ENCODE measurements at regions not wholly inside any gene's neighbourhood (a gene's known extent, or its start where the extent isn't known, plus 50 kb on each side); places are given as distances from the start of the nearest gene placed in this dataset.

GRCh38 chr4:185885604-185886003, 73.6 kb upstream of the SORBS2 start:
- peaks cover 0 to 3% (median 1%) of the 10 kb centered on the region in 4 experiments for H3K27me3 ChIP-seq (replicated peaks in 1 of 4; ENCODE audit: control extremely low read depth in 1 of 4, control insufficient read depth in 3 of 4, insufficient read depth in 4 of 4, low read length in 3 of 4)
- no peaks in the 10 kb centered on the region for H3K4me1 ChIP-seq (ENCODE audit: control insufficient read depth in 2 of 2, insufficient read depth in 2 of 2, low read length in 2 of 2)
- no peak overlapping the region for H3K4me3 ChIP-seq (ENCODE audit: control extremely low read depth in 1 of 5, extremely low read depth in 1 of 5, insufficient read depth in 1 of 5, low read depth in 2 of 5, low read length in 4 of 5)
- WGBS (ENCODE audit: insufficient coverage): 93% methylated on average over 2 of the region's 6 CpGs
- Mint-ChIP-seq H3K27me3 (peaks cover 10% of the 10 kb centered on the region), H3K4me1 (peaks cover 3% of the 10 kb centered on the region), H3K4me3 (no peak overlapping the region), H3K27ac (no peak overlapping the region), H3K9me3 (ENCODE audit: insufficient read depth) (peaks cover 2% of the 10 kb centered on the region)
- TF ChIP-seq EZH2 (IDR thresholded peaks at IDR 0.05; ENCODE audit: borderline replicate concordance, insufficient read depth, low read depth, low read length, poor library complexity, severe bottlenecking): no peak
- no peak for TF ChIP-seq CTCF (IDR thresholded peaks at IDR 0.05)
- peaks cover 0 to 9% (median 3%) of the 10 kb centered on the region in 3 donors for H3K9me3 ChIP-seq (ENCODE audit: control extremely low read depth in 1 of 3, control insufficient read depth in 2 of 3, insufficient read depth in 1 of 3, low read length in 2 of 3)
- H3K27ac ChIP-seq (ENCODE audit: low read length in 2 of 2): no peak overlapping the region
- no peak overlapping the region for H3K4me2 ChIP-seq (replicated peaks; ENCODE audit: low read depth, low read length, poor library complexity, severe bottlenecking)
- H3K36me3 ChIP-seq (replicated peaks in 1 of 2; ENCODE audit: control extremely low read depth in 1 of 2, control insufficient read depth in 1 of 2, extremely low read depth in 1 of 2, insufficient read depth in 2 of 2, low read length in 1 of 2): no peaks in the 10 kb centered on the region
- no peaks in the 10 kb centered on the region for H3K79me2 ChIP-seq (ENCODE audit: control insufficient read depth, insufficient read depth, low read length)
- no peak overlapping the region for H2AFZ ChIP-seq (ENCODE audit: insufficient read depth, low read depth, low read length, poor library complexity, severe bottlenecking)
- intact Hi-C loops (cut with micrococcal nuclease): no loop called here
- DNase-seq: no peak
- H4K20me1 ChIP-seq (ENCODE audit: control insufficient read depth, insufficient read depth, low read length, poor library complexity, severe bottlenecking): no peaks in the 10 kb centered on the region
- CTCF ChIA-PET: no interaction called here
- POLR2A ChIA-PET: no interaction called here
- H3K9ac ChIP-seq (ENCODE audit: low read length): no peak overlapping the region
- ATAC-seq (ENCODE audit: low read depth): no peak

- ChIA-PET CTCF (no interaction called here), POLR2A (no interaction called here)
- H3K9me3 ChIP-seq (ENCODE audit: control extremely low read depth in 1 of 3, control insufficient read depth in 2 of 3, insufficient read depth in 1 of 3, low read length in 2 of 3): peaks cover 0 to 9% (median 3%) of the 10 kb centered on the region in 3 donors
- DNase-seq (no peak), ATAC-seq (ENCODE audit: low read depth) (no peak)
- no peaks in the 10 kb centered on the region for H3K79me2 ChIP-seq (ENCODE audit: control insufficient read depth, insufficient read depth, low read length)
- H3K4me1 ChIP-seq (ENCODE audit: control insufficient read depth in 2 of 2, insufficient read depth in 2 of 2, low read length in 2 of 2): no peaks in the 10 kb centered on the region
- no peak overlapping the region for H3K27ac ChIP-seq (ENCODE audit: low read length in 2 of 2)
- peaks cover 2% of the 10 kb centered on the region for H3K9me3 Mint-ChIP-seq (ENCODE audit: insufficient read depth)
- no peak for TF ChIP-seq EZH2 (IDR thresholded peaks at IDR 0.05; ENCODE audit: borderline replicate concordance, insufficient read depth, low read depth, low read length, poor library complexity, severe bottlenecking)
- no peak for TF ChIP-seq CTCF (IDR thresholded peaks at IDR 0.05)
- H2AFZ ChIP-seq (ENCODE audit: insufficient read depth, low read depth, low read length, poor library complexity, severe bottlenecking): peak overlapping the region; percentile 30
- no peaks in the 10 kb centered on the region for H4K20me1 ChIP-seq (ENCODE audit: control insufficient read depth, insufficient read depth, low read length, poor library complexity, severe bottlenecking)
- H3K4me3 Mint-ChIP-seq: no peak overlapping the region
- peaks cover 3% of the 10 kb centered on the region for H3K4me1 Mint-ChIP-seq
- no peak overlapping the region for H3K4me3 ChIP-seq (ENCODE audit: control extremely low read depth in 1 of 5, extremely low read depth in 1 of 5, insufficient read depth in 1 of 5, low read depth in 2 of 5, low read length in 4 of 5)
- peaks cover 11% of the 10 kb centered on the region for H3K27me3 Mint-ChIP-seq
- intact Hi-C loops (cut with micrococcal nuclease): no loop called here
- peaks cover 0 to 3% (median 1%) of the 10 kb centered on the region in 4 experiments for H3K27me3 ChIP-seq (replicated peaks in 1 of 4; ENCODE audit: control extremely low read depth in 1 of 4, control insufficient read depth in 3 of 4, insufficient read depth in 4 of 4, low read length in 3 of 4)
- H3K27ac Mint-ChIP-seq: no peak overlapping the region
- no peaks in the 10 kb centered on the region for H3K36me3 ChIP-seq (replicated peaks in 1 of 2; ENCODE audit: control extremely low read depth in 1 of 2, control insufficient read depth in 1 of 2, extremely low read depth in 1 of 2, insufficient read depth in 2 of 2, low read length in 1 of 2)
- 31% methylated on average over 9 of the region's 15 CpGs for WGBS (ENCODE audit: insufficient coverage)
- H3K9ac ChIP-seq (ENCODE audit: low read length): no peak overlapping the region
- H3K4me2 ChIP-seq (replicated peaks; ENCODE audit: low read depth, low read length, poor library complexity, severe bottlenecking): no peak overlapping the region
These were observed 75.0 kb upstream of the SORBS2 start for GRCh38 chr4:185886832-185887524.
